Vagina (tissue), 2 donors: ENCODE measurements at regions not wholly inside any gene's neighbourhood (a gene's known extent, or its start where the extent isn't known, plus 50 kb on each side); places are given as distances from the start of the nearest gene placed in this dataset.

Source experiments
- DNase-seq, 2 donors: peaks; one replicate each; pipeline ENCODE4 v3.0.0-alpha.2; 2017; ENCODE audit errors: extremely low spot score in 2 of 2
- H3K27ac ChIP-seq: fragments of 200-600 bp; sonication (generic); one replicate; pipeline ENCODE4 v1.5.1; 2019
- H3K27me3 ChIP-seq: fragments of 200-600 bp; sonication (generic); one replicate; pipeline ENCODE4 v1.5.1; 2019
- H3K36me3 ChIP-seq, 2 donors: fragments of 200-600 bp; sonication (generic); one replicate each; pipeline ENCODE4 v1.5.1; 2017 to 2019
- H3K4me1 ChIP-seq: fragments of 200-600 bp; sonication (generic); one replicate; pipeline ENCODE4 v1.5.1; 2019
- H3K4me3 ChIP-seq, 2 donors: fragments of 200-600 bp; sonication (generic); 1 replicate in 1 of 2; 2 replicates in 1 of 2; pipeline ENCODE4 v1.5.1; 2016 to 2019
- H3K9me3 ChIP-seq: fragments of 200-600 bp; sonication (generic); one replicate; pipeline ENCODE4 v1.5.1; 2019
- POLR2A ChIP-seq, 2 donors: fragments of 450-650 bp; IDR thresholded peaks; one replicate each; pipeline ENCODE4 v1.6.1; 2017; ENCODE audit warnings: antibody characterized with exemption in 2 of 2, mild to moderate bottlenecking in 2 of 2, moderate library complexity in 2 of 2
- POLR2AphosphoS5 ChIP-seq, 2 donors: sonication (generic); formaldehyde crosslinking; IDR thresholded peaks; one replicate each; pipeline ENCODE4 v1.9.0; 2017; ENCODE audit warnings: antibody characterized with exemption in 2 of 2, mild to moderate bottlenecking in 2 of 2, low read depth in 1 of 2; ENCODE audit not compliant: insufficient read depth in 1 of 2
- intact Hi-C: fragments of 100-400 bp; cut with DNase I; formaldehyde crosslinking; loops from one replicate; pipeline ENCODE4 v1.15.1; 2023
- TF ChIP-seq, protein P1 (sequence below), 3 experiments: fragments of 450-650 bp in 2 of 3; fragments of 200-600 bp in 1 of 3; sonication (generic) in 1 of 3; IDR thresholded peaks; one replicate each; pipeline ENCODE4 v1.5.1; 2017 to 2019; ENCODE audit warnings: antibody characterized with exemption in 3 of 3, mild to moderate bottlenecking in 2 of 3, moderate library complexity in 2 of 3

DNA sequence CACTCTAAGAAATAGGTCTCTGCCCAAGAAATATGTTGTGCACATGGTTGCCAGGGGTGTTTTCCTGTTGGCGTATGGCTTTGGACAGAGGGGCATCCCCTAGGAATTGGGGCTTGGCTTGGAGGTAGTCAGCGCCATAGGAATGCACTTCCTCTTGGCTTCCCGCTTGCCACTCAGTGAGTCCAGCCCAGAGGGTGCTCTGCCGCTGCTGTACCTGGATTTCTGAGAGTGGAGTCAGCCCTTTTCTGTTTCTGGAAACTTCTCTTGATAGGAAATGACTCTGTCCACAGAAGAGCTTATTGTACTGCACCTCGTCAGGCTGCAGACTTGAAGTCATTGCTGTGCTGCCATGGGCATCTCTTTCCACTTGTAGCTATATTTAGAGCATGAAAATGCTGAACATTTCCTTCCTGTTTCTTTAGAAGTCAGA is 116.7 kb upstream of the MGAT5 start:
- no peak for DNase-seq
- Histone ChIP-seq H3K36me3 (no peaks in the 10 kb centered on the region), H3K4me1 (peaks cover 60% of the 10 kb centered on the region), H3K27me3 (no peaks in the 10 kb centered on the region), H3K9me3 (no peaks in the 10 kb centered on the region), H3K27ac (no peak overlapping the region), H3K4me3 (peak overlapping the region in 1 of 2 donors; percentile 12)
- intact Hi-C loops = no loop called here
- TF ChIP-seq POLR2A (IDR thresholded peaks at IDR 0.05) (no peak), POLR2AphosphoS5 (IDR thresholded peaks at IDR 0.05; ENCODE audit: insufficient read depth in 1 of 2, low read depth in 1 of 2) (peak; percentile 21 to 73)
- TF ChIP-seq, protein P1, sequence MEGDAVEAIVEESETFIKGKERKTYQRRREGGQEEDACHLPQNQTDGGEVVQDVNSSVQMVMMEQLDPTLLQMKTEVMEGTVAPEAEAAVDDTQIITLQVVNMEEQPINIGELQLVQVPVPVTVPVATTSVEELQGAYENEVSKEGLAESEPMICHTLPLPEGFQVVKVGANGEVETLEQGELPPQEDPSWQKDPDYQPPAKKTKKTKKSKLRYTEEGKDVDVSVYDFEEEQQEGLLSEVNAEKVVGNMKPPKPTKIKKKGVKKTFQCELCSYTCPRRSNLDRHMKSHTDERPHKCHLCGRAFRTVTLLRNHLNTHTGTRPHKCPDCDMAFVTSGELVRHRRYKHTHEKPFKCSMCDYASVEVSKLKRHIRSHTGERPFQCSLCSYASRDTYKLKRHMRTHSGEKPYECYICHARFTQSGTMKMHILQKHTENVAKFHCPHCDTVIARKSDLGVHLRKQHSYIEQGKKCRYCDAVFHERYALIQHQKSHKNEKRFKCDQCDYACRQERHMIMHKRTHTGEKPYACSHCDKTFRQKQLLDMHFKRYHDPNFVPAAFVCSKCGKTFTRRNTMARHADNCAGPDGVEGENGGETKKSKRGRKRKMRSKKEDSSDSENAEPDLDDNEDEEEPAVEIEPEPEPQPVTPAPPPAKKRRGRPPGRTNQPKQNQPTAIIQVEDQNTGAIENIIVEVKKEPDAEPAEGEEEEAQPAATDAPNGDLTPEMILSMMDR (IDR thresholded peaks at IDR 0.05) = no peak

DNA sequence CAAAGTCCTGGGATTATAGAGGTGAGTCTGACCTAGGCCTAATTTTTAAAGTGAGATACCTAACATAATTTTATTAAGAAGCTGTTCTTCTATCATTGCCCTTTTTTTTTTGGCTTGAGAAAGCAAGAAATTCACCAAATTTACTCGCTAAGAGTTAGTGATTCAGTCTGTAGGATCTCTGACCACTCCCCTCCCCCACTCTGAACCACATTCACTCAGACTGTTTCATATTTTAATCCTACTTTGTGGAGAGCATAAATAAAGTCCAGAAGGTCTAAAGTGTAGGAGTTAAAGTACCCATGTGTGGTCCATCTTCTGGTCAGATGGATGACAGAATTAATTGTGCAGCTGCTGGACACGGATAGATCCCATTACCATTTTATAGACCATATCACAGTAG is 115.8 kb upstream of the MGAT5 start:
- Histone ChIP-seq H3K36me3 (no peaks in the 10 kb centered on the region), H3K27me3 (no peaks in the 10 kb centered on the region), H3K4me1 (peaks cover 59% of the 10 kb centered on the region), H3K27ac (no peak overlapping the region), H3K9me3 (no peaks in the 10 kb centered on the region), H3K4me3 (no peak overlapping the region)
- TF ChIP-seq, protein P1 (IDR thresholded peaks at IDR 0.05) = no peak
- TF ChIP-seq POLR2AphosphoS5 (IDR thresholded peaks at IDR 0.05; ENCODE audit: insufficient read depth in 1 of 2, low read depth in 1 of 2) (no peak), POLR2A (IDR thresholded peaks at IDR 0.05) (no peak)
- DNase-seq = no peak
- intact Hi-C loops = no loop called here

GRCh38 chr2:134139611-134140010 is 114.3 kb upstream of the MGAT5 start:
- Histone ChIP-seq H3K4me3 (no peak overlapping the region), H3K9me3 (no peaks in the 10 kb centered on the region), H3K36me3 (no peaks in the 10 kb centered on the region), H3K27me3 (no peaks in the 10 kb centered on the region), H3K27ac (no peak overlapping the region), H3K4me1 (peaks cover 59% of the 10 kb centered on the region)
- DNase-seq = no peak
- intact Hi-C loops = no loop called here
- no peak for TF ChIP-seq POLR2A (IDR thresholded peaks at IDR 0.05)
- TF ChIP-seq, protein P1 (IDR thresholded peaks at IDR 0.05) = no peak
- TF ChIP-seq POLR2AphosphoS5 (IDR thresholded peaks at IDR 0.05; ENCODE audit: insufficient read depth in 1 of 2, low read depth in 1 of 2) = no peak

DNA sequence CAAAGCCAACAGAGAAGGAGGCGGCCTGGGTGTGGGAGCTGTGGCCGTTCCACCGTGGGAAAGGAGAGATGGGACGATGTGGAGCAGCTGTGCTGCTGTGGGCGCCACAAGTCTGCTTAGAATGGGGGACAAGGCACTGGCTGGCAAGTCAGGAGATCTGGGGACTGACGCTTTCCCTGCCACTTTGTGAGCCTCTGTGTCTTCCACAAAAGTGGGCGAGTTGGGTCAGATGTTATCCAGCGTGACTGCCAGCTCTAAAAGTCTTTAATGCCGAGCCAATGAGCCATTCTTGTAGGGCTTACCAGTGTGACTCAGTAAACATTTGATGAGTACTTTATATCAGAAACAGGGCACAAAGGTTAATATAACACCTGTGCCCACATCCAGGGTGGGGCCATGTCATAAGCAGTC is 113.6 kb upstream of the MGAT5 start:
- Histone ChIP-seq H3K4me1 (peaks cover 59% of the 10 kb centered on the region), H3K36me3 (no peaks in the 10 kb centered on the region), H3K27me3 (no peaks in the 10 kb centered on the region), H3K27ac (no peak overlapping the region), H3K4me3 (no peak overlapping the region), H3K9me3 (no peaks in the 10 kb centered on the region)
- DNase-seq = no peak
- TF ChIP-seq POLR2A (IDR thresholded peaks at IDR 0.05) = no peak
- TF ChIP-seq, protein P1 (IDR thresholded peaks at IDR 0.05) = no peak
- no peak for TF ChIP-seq POLR2AphosphoS5 (IDR thresholded peaks at IDR 0.05; ENCODE audit: insufficient read depth in 1 of 2, low read depth in 1 of 2)
- intact Hi-C loops = no loop called here

DNA sequence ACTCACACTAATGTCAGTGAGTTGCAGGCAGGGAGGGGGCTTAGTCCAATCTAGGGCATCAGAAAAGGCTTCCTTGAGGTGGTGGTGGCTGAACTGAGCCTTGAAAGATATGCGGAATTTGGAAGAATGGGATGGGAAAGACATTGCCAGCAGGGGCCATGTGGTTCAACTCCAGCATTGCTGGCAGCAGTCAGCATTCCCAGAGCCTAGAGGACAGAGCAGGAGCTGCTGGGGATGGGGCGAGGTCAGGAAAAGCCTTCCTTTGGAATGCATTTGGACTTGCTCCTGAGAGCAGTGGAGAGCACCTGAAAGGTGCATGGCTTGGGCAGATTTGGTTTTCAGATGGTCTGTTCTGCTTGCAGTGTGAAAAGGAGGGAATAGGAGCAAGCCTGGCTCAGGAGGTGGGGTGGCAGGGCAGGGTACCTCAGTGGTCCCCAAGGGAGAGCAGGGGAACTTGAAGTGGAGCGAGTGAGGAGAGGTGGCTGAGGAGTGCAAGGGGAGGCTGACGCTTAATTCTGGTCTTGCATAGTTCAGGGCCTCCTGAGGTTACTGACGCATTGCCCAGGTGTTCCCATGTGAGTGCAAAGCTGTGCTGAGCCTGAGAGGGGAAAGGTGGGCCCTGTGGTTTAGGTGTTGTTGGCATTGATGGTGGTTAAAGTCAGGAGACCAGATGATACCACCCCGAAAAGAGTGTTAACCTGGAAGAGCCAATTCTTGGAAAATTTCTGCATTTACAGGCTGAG is 112.1 kb upstream of the MGAT5 start:
- TF ChIP-seq POLR2AphosphoS5 (IDR thresholded peaks at IDR 0.05; ENCODE audit: insufficient read depth in 1 of 2, low read depth in 1 of 2) (no peak), POLR2A (IDR thresholded peaks at IDR 0.05) (no peak)
- TF ChIP-seq, protein P1 (IDR thresholded peaks at IDR 0.05) = no peak
- Histone ChIP-seq H3K9me3 (no peaks in the 10 kb centered on the region), H3K27ac (no peak overlapping the region), H3K4me1 (peaks cover 46% of the 10 kb centered on the region), H3K36me3 (no peaks in the 10 kb centered on the region), H3K27me3 (no peaks in the 10 kb centered on the region), H3K4me3 (no peak overlapping the region)
- intact Hi-C loops = no loop called here
- DNase-seq = no peak
